ENCODE measurements at regions not wholly inside any gene's neighbourhood (a gene's known extent, or its start where the extent isn't known, plus 50 kb on each side); places are given as distances from the start of the nearest gene placed in this dataset.

DNA sequence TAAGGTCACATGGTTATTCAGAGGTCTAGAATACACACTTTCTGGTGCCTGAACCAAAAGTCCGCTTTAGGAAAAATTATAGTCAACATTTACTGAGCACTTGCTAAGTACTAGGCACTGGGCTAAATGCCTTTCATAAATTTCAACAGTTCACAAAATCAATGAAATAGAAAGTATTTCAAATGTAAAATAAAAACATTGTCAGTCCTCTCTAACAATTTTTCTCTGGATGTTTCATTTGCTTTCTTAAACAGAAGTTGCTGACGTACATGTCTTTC lies 61.7 kb downstream of the HHEX start:
- TF ChIP-seq, protein P1, sequence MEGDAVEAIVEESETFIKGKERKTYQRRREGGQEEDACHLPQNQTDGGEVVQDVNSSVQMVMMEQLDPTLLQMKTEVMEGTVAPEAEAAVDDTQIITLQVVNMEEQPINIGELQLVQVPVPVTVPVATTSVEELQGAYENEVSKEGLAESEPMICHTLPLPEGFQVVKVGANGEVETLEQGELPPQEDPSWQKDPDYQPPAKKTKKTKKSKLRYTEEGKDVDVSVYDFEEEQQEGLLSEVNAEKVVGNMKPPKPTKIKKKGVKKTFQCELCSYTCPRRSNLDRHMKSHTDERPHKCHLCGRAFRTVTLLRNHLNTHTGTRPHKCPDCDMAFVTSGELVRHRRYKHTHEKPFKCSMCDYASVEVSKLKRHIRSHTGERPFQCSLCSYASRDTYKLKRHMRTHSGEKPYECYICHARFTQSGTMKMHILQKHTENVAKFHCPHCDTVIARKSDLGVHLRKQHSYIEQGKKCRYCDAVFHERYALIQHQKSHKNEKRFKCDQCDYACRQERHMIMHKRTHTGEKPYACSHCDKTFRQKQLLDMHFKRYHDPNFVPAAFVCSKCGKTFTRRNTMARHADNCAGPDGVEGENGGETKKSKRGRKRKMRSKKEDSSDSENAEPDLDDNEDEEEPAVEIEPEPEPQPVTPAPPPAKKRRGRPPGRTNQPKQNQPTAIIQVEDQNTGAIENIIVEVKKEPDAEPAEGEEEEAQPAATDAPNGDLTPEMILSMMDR (IDR thresholded peaks at IDR 0.05): no peak
- TF ChIP-seq ZFX (IDR thresholded peaks at IDR 0.05; ENCODE audit: borderline replicate concordance): no peak

Measured in 22Rv1 (cell line).